ENCODE measurements at regions not wholly inside any gene's neighbourhood (a gene's known extent, or its start where the extent isn't known, plus 50 kb on each side); places are given as distances from the start of the nearest gene placed in this dataset.

DNA sequence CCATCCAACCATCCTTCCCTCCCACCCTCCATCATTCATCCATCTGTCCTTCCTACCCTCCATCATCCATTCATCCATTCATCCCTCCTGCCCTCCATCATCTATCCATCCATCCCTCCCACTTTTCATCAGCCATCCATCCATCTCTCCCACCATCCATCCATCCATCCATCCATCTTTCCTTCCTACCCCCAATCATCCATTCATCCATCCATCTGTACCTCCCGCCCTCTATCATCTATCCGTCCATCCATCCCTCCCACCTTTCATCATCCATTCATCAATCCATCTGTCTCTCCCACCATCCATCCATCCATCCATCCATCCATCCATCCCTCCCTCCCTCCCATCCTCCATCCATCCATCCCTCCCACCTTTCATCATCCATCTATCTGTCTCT lies 968.8 kb downstream of the BRD1 start:
- TF ChIP-seq, protein P1, sequence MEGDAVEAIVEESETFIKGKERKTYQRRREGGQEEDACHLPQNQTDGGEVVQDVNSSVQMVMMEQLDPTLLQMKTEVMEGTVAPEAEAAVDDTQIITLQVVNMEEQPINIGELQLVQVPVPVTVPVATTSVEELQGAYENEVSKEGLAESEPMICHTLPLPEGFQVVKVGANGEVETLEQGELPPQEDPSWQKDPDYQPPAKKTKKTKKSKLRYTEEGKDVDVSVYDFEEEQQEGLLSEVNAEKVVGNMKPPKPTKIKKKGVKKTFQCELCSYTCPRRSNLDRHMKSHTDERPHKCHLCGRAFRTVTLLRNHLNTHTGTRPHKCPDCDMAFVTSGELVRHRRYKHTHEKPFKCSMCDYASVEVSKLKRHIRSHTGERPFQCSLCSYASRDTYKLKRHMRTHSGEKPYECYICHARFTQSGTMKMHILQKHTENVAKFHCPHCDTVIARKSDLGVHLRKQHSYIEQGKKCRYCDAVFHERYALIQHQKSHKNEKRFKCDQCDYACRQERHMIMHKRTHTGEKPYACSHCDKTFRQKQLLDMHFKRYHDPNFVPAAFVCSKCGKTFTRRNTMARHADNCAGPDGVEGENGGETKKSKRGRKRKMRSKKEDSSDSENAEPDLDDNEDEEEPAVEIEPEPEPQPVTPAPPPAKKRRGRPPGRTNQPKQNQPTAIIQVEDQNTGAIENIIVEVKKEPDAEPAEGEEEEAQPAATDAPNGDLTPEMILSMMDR (IDR thresholded peaks at IDR 0.05) = no peak
- TF ChIP-seq POLR2A (IDR thresholded peaks at IDR 0.05) = no peak

Data from tibial nerve (tissue), 3 donors.